RWPE1 (cell line): ENCODE measurements at regions not wholly inside any gene's neighbourhood (a gene's known extent, or its start where the extent isn't known, plus 50 kb on each side); places are given as distances from the start of the nearest gene placed in this dataset.
"Not testable (repeated sequence)": the region's sequence is repeated elsewhere in the genome, so short reads cannot be mapped to it uniquely, and the experiment has no call there.

ENCODE experiments used
- CTCF ChIA-PET: fragments of 350-600 bp; sonication (Branson Sonifier 250); formaldehyde crosslinking; extraction: SDS; loops from one replicate; lab custom pipeline; 2021; lab: Yijun Ruan, JAX
- POLR2A ChIA-PET: fragments of 400-600 bp; formaldehyde crosslinking; extraction: SDS; loops from one replicate; lab custom pipeline; 2020; ENCODE audit warnings: antibody characterized with exemption; ENCODE audit not compliant: low non-redundant PET; lab: Yijun Ruan, JAX
- DNase-seq: peaks from one replicate; pipeline ENCODE4 v3.0.0; 2012; ENCODE audit warnings: low spot score
- H3K27ac ChIP-seq: fragments of 450-650 bp; 2 replicates; pipeline ENCODE4 v1.5.1; 2017
- TF ChIP-seq, protein P1 (sequence below): fragments of 450-650 bp; conservative IDR thresholded peaks from 2 replicates; pipeline ENCODE4 v1.5.1; 2017; ENCODE audit warnings: low read depth, mild to moderate bottlenecking

DNA sequence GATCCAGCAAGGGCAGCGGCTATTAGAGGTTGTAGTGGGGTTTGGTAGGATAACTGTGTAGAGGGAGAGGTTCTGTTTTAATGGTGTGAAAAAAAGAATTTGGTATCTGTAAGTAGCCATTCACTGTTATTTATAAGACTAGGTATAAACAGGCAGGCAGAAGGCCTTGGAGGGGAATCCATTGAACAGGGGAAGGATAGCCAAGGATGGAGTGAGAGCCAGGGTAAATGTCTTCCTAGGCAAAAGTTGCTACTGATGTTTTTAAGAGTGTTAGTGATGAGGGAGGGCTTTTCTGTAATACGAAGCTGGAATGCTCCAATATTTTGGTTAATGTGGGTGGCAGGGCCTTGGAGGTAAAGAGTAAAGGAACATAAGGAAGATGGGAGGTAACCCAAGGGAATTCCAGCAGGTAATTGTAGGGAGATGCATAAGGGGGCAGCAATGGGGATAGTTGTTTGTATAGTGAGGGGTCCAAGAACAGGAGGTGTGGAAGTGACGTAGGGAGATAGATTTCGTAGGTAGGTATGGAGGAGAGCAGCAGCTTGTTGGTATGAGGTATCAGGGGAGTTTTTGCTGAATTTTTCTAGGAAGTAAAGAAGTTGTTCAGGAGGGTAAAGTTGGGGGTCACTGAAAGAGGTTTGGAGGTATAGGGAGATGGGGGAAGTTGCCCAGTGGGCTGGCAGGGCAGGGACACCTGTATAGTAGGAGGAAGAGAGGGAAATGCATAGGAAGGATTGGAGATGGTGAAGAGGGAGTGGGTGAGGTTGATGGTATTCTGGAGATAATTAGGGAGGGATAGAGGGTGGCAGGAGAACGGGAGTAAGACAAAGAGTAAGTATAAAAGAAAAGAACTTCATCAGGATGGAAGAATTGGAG is 752.4 kb upstream of the ADGRB3 start:
- H3K27ac ChIP-seq, result no peak overlapping the region
- ChIA-PET CTCF (no interaction called here), POLR2A (no interaction called here)
- TF ChIP-seq, protein P1, sequence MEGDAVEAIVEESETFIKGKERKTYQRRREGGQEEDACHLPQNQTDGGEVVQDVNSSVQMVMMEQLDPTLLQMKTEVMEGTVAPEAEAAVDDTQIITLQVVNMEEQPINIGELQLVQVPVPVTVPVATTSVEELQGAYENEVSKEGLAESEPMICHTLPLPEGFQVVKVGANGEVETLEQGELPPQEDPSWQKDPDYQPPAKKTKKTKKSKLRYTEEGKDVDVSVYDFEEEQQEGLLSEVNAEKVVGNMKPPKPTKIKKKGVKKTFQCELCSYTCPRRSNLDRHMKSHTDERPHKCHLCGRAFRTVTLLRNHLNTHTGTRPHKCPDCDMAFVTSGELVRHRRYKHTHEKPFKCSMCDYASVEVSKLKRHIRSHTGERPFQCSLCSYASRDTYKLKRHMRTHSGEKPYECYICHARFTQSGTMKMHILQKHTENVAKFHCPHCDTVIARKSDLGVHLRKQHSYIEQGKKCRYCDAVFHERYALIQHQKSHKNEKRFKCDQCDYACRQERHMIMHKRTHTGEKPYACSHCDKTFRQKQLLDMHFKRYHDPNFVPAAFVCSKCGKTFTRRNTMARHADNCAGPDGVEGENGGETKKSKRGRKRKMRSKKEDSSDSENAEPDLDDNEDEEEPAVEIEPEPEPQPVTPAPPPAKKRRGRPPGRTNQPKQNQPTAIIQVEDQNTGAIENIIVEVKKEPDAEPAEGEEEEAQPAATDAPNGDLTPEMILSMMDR, result no peak
- no peak for DNase-seq

DNA sequence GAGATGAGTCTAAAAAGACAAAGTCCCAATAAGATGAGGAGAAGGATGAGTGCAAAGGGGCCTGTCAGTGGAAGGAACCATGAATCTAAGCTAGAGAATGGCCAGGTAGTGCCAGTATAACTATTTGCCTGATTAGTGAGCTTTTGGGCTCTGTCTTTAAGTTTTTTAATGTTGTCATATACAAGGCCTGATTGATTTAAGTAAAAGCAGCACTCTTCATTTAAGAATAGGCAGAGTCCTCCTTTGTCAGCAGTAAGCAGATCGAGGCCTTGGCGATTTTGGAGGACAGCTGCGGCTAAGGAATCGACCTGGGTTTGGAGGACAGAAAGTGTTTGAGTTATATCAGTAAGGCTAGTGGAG is 753.4 kb upstream of the ADGRB3 start:
- TF ChIP-seq, protein P1, result no peak
- DNase-seq, result no peak
- CTCF ChIA-PET, result no interaction called here
- POLR2A ChIA-PET, result no interaction called here
- H3K27ac ChIP-seq, result no peak overlapping the region

DNA sequence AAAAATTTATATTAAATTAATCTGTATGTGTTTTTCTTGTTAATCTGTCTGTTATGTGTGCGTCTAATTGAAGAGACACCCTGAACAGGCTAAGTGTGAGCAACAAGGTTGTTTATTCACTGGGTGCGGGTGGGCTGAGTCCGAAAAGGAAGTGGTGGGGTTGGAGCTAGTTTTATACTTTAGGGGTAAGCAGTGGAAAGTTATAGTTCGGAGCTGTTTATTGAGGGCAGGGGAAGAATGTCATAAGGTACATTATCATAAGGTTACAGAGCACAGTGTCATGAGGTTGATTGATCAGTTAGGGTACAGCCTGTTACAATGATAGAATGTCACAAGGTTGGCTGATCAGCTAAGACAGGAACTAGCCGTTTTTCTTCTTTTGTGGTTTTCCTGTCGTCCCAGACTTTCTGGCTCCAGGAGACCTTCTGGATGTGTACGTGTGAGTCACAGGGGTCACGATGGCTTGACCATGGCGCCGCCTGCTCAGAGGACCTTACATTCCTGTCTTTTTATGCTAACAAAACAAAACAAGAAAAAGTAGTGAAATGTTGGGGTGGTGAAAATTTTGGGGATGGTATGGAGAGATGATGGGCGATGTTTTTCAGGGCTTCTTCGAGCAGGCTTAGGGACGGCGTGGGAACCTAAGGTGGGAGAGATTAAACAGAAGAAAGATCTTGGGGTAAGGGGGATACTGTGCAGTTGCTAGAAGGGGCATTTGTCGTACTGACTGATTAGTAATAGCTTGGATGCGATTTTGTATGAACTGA is 754.0 kb upstream of the ADGRB3 start:
- TF ChIP-seq, protein P1, result no peak
- ChIA-PET CTCF (no interaction called here), POLR2A (no interaction called here)
- DNase-seq, result no peak
- no peak overlapping the region for H3K27ac ChIP-seq

DNA sequence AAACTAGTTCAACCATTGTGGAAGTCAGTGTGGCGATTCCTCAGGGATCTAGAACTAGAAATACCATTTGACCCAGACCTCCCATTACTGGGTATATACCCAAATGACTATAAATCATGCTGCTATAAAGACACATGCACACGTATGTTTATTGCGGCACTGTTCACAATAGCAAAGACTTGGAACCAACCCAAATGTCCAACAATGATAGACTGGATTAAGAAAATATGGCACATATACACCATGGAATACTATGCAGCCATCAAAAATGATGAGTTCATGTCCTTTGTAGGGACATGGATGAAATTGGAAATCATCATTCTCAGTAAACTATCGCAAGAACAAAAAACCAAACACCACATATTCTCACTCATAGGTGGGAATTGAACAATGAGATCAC is 754.7 kb upstream of the ADGRB3 start:
- H3K27ac ChIP-seq, DNase-seq, CTCF ChIA-PET, POLR2A ChIA-PET: not testable (repeated sequence)

DNA sequence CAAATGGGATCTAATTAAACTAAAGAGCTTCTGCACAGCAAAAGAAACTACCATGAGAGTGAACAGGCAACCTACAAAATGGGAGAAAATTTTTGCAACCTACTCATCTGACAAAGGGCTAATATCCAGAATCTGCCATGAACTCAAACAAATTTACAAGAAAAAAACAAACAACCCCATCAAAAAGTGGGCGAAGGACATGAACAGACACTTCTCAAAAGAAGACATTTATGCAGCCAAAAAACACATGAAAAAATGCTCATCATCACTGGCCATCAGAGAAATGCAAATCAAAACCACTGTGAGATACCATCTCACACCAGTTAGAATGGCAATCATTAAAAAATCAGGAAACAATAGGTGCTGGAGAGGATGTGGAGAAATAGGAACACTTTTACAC is 755.2 kb upstream of the ADGRB3 start:
- H3K27ac ChIP-seq, POLR2A ChIA-PET, DNase-seq, CTCF ChIA-PET: not testable (repeated sequence)

DNA sequence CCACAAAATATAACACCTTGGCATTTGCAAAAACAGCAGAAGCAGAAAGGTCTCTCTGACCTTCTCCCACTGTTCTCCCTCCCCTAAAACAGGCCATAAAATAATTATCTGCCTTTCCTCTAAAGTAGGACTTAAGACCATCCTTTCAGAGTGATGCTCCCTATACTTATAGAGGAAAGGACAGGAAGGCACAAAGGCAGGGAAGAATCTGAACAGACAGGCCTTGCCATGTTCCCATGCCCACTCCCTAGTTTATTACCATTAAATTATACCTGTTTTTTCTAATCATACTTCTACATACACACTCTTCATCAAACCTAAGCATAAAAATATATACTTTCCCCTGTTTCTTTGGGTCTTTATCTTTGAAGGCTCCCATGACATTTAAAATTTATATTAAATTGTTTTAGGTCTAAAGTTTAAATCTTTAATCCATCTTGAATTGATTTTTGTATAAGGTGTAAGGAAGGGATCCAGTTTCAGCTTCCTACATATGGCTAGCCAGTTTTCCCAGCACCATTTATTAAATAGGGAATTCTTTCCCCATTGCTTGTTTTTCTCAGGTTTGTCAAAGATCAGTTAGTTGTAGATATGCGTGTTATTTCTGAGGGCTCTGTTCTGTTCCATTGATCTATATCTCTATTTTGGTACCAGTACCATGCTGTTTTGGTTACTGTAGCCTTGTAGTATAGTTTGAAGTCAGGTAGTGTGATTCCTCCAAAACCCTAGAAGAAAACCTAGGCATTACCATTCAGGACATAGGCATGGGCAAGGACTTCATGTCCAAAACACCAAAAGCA is 755.8 kb upstream of the ADGRB3 start:
- CTCF ChIA-PET, POLR2A ChIA-PET, H3K27ac ChIP-seq, DNase-seq: not testable (repeated sequence)

DNA sequence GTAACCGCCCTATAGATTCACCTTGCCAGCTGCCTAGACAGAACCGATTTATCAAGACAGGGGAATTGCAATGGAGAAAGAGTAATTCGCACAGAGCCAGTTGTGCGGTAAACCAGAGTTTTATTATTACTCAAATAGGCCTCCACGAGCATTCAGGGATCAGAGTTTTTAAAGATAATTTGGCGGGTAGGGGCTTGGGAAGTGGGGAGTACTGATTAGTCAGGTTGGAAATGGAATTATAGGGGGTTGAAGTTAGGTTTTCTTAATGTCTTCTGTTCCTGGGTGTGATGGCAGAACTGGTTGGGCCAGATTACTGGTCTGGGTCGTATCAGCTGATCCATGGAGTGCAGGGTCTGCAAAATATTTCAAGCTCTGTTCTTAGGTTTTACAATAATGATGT is 756.9 kb upstream of the ADGRB3 start:
- DNase-seq, H3K27ac ChIP-seq, POLR2A ChIA-PET, CTCF ChIA-PET: not testable (repeated sequence)

DNA sequence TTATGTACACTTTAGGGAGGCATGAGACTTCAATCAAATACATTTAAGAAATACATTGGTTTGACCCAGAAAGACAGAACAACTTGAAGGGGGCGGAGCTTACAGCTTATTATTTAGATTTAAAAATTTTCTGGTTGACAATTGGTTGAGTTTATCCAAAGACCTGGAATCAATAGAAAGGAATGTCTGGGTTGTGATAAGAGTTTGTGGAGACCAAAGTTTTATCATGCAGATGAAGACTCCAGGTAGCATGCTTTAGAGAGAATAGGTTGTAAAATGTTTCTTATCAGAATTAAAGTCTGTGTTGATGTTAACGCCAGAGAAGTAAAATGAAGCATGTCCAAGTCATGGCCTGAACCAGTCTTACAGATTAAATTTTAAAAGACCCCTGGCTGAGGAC is 757.8 kb upstream of the ADGRB3 start:
- TF ChIP-seq, protein P1, result no peak
- no peak overlapping the region for H3K27ac ChIP-seq
- POLR2A ChIA-PET, result no interaction called here
- no peak for DNase-seq
- CTCF ChIA-PET, result no interaction called here
